ENCODE measurements at regions not wholly inside any gene's neighbourhood (a gene's known extent, or its start where the extent isn't known, plus 50 kb on each side); places are given as distances from the start of the nearest gene placed in this dataset.

DNA sequence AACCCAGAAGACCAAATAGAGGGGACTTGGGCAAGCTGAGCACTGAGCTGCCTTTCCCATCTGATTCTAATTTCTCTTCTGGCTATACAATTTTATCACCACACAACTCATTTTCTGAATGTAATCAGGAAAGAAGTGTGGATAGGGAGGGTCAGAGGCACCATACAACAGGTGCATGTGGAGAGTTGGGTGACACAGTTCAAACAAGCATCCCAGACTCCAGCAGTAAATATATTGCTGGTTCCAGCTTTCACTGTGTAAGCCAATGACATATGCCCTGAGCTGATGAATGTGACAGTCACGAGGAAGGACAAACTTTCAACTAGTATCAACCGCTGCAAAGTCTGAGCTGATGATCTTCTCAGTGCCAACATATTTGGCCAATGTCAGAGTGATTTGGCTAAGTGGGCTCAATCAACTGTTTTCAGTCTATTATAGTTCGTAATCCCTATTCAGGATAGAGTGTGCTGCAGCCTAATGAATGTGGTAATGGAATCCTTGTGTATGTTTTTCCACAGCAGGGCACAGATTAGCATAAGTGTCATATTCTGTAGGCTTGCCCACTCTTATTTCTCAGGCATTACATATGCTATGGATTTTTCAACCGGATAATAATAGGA is 109.9 kb upstream of the MEIS1 start:
- no peaks in the 10 kb centered on the region for H3K9me3 Mint-ChIP-seq
- no peak overlapping the region for H3K27ac Mint-ChIP-seq
- no peak overlapping the region for H3K4me3 Mint-ChIP-seq
- no peaks in the 10 kb centered on the region for H3K27me3 Mint-ChIP-seq
- no peaks in the 10 kb centered on the region for H3K4me1 Mint-ChIP-seq
- no peaks in the 10 kb centered on the region for H3K36me3 Mint-ChIP-seq

- Mint-ChIP-seq H3K9me3 (no peaks in the 10 kb centered on the region), H3K4me3 (no peak overlapping the region)
Observed at GRCh38 chr2:66324356-66324755, 110.6 kb upstream of the MEIS1 start.

DNA sequence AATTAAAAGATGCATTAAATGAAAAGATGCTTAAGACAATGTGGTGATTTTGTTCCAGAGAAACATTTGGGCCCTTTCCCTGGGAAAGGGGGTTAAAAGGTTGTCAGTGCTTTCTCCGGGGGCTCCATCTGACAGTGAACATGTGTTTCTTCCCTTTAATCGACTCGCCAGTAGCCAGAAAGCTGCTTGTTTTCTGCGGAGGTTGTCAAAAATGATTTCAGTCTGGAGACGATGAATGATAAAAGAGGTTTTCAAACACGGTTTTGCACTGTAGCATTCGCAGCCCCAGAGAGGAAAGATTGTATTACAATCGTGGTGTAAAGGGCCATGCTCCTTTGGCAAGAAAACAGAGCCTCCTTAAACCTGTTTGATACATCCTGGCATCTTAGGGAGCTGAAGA is 111.5 kb upstream of the MEIS1 start:
- Mint-ChIP-seq H3K9me3 (no peaks in the 10 kb centered on the region), H3K36me3 (no peaks in the 10 kb centered on the region), H3K4me3 (no peak overlapping the region), H3K27me3 (no peaks in the 10 kb centered on the region), H3K4me1 (no peaks in the 10 kb centered on the region), H3K27ac (no peak overlapping the region)

More at GRCh38 chr2:66324356-66324755, 110.6 kb upstream of the MEIS1 start:
- H3K4me1 Mint-ChIP-seq, result no peaks in the 10 kb centered on the region
- H3K36me3 Mint-ChIP-seq, result no peaks in the 10 kb centered on the region
- H3K27me3 Mint-ChIP-seq, result no peaks in the 10 kb centered on the region
- H3K27ac Mint-ChIP-seq, result no peak overlapping the region

- H3K4me1 Mint-ChIP-seq, result no peaks in the 10 kb centered on the region
- no peak overlapping the region for H3K27ac Mint-ChIP-seq
- H3K9me3 Mint-ChIP-seq, result no peaks in the 10 kb centered on the region
- H3K4me3 Mint-ChIP-seq, result no peak overlapping the region
- no peaks in the 10 kb centered on the region for H3K36me3 Mint-ChIP-seq
- no peaks in the 10 kb centered on the region for H3K27me3 Mint-ChIP-seq
Observed at GRCh38 chr2:66322506-66323260, 112.2 kb upstream of the MEIS1 start.

DNA sequence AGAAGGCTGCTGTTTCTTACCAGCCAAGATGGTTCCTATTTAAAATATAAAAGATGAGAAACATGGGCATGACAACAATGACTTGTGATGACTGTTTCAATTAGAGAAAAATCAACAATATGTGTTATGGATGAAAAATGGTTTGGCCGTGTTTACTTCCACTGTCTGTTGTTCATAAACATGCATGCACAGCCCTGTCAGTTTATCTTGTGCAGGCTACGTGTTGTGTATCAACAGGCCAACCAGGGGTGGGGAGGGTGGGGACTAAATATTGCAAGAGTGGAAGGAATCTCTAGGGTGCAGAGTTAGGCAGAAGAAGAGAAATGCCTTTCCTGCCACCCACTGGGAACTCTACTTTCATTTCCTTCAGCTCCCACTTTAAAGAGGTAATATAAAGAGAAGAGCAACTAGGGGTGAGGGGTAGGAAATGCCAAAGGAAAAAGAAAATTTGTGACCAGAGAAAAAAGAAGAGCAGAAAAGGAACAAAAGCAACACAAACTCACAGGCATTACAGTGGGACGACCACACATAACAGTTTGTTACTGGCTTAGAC is 116.8 kb upstream of the MEIS1 start:
- no peaks in the 10 kb centered on the region for H3K36me3 Mint-ChIP-seq
- no peak overlapping the region for H3K27ac Mint-ChIP-seq
- H3K4me3 Mint-ChIP-seq, result no peak overlapping the region
- H3K9me3 Mint-ChIP-seq, result no peaks in the 10 kb centered on the region
- no peaks in the 10 kb centered on the region for H3K27me3 Mint-ChIP-seq
- H3K4me1 Mint-ChIP-seq, result no peaks in the 10 kb centered on the region

GRCh38 chr2:66317268-66317890 is 117.5 kb upstream of the MEIS1 start:
- Mint-ChIP-seq H3K9me3 (peaks cover 2% of the 10 kb centered on the region), H3K27ac (no peak overlapping the region), H3K4me1 (no peaks in the 10 kb centered on the region), H3K4me3 (no peak overlapping the region), H3K36me3 (no peaks in the 10 kb centered on the region), H3K27me3 (no peaks in the 10 kb centered on the region)

DNA sequence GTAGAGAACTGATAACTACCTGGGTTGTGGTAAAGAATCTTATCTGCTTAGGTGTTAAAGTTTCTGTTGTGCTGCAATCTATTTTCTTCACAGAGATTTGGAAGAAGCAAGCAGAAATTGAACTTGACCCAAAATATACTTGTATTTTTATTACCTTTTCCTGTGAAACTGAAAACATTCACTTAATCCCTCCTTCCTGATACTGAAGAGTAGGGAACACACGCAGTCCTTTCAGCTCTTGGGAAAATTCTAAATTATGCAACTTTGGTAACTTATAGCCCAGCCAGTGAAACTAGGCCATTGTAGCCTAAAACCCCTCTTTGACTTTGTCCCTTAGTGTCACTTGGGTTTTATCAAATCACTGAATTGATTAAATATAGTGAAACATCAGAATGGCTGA is 128.4 kb upstream of the MEIS1 start:
- Mint-ChIP-seq H3K9me3 (no peaks in the 10 kb centered on the region), H3K36me3 (no peaks in the 10 kb centered on the region), H3K27me3 (no peaks in the 10 kb centered on the region), H3K4me1 (no peaks in the 10 kb centered on the region), H3K4me3 (no peak overlapping the region), H3K27ac (no peak overlapping the region)

DNA sequence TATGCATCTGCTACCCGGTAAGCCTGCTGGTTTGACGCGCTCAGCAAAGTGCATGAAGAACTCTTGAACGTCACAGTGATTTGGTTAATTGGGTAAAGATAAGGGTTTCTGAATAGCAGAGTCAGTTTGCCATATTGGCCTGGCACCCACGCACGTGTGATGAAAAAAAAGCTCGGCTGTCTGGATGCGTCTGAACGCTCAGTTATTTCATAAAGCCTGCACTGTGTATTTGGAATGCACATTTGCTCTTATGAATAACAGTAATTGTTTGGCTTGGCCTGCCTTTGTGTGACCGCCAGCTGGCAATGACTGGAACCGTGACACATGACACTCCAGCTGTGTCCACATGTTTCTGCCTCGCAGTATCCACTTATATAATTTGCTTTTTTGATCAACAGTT is 129.2 kb upstream of the MEIS1 start:
- Mint-ChIP-seq H3K4me3 (no peak overlapping the region), H3K9me3 (no peaks in the 10 kb centered on the region), H3K27ac (no peak overlapping the region), H3K36me3 (no peaks in the 10 kb centered on the region), H3K4me1 (no peaks in the 10 kb centered on the region), H3K27me3 (no peaks in the 10 kb centered on the region)

- no peaks in the 10 kb centered on the region for H3K9me3 Mint-ChIP-seq
- no peaks in the 10 kb centered on the region for H3K36me3 Mint-ChIP-seq
- no peaks in the 10 kb centered on the region for H3K27me3 Mint-ChIP-seq
- no peak overlapping the region for H3K27ac Mint-ChIP-seq
- H3K4me1 Mint-ChIP-seq, result no peaks in the 10 kb centered on the region
- no peak overlapping the region for H3K4me3 Mint-ChIP-seq
Observed at GRCh38 chr2:66303471-66303870, 131.5 kb upstream of the MEIS1 start.

- Mint-ChIP-seq H3K4me3 (no peak overlapping the region), H3K36me3 (no peaks in the 10 kb centered on the region), H3K27me3 (no peaks in the 10 kb centered on the region), H3K4me1 (no peaks in the 10 kb centered on the region), H3K9me3 (no peaks in the 10 kb centered on the region), H3K27ac (no peak overlapping the region)
Observed at GRCh38 chr2:66301767-66302140, 133.2 kb upstream of the MEIS1 start.

- Mint-ChIP-seq H3K4me1 (no peaks in the 10 kb centered on the region), H3K27ac (no peak overlapping the region), H3K9me3 (no peaks in the 10 kb centered on the region), H3K36me3 (no peaks in the 10 kb centered on the region), H3K27me3 (no peaks in the 10 kb centered on the region), H3K4me3 (no peak overlapping the region)
Observed at GRCh38 chr2:66301022-66301766, 133.7 kb upstream of the MEIS1 start.

DNA sequence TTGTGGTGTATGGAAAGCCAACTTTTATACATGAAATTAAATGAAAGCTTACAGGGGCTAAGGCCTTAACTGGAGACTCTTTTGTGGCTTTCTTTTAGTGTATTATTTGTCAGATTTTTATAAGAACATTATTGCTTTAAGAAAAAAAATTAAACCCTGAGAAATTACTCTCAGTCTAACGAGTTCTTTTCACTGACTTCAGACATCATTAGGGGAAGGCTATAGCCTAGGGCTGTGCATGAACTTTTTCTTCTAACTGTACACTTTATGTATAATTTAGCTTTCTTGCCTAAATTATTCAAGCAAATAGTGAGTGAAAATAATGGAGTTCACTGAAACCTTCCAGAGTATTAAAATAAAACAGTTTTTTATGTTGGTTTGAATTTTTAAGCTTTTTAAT is 151.1 kb upstream of the MEIS1 start:
- no peaks in the 10 kb centered on the region for H3K4me1 Mint-ChIP-seq
- H3K27me3 Mint-ChIP-seq, result no peaks in the 10 kb centered on the region
- no peak overlapping the region for H3K4me3 Mint-ChIP-seq
- no peaks in the 10 kb centered on the region for H3K36me3 Mint-ChIP-seq
- peaks cover 6% of the 10 kb centered on the region for H3K9me3 Mint-ChIP-seq
- H3K27ac Mint-ChIP-seq, result no peak overlapping the region

GRCh38 chr2:66281980-66282379 is 152.9 kb upstream of the MEIS1 start:
- H3K27me3 Mint-ChIP-seq, result no peaks in the 10 kb centered on the region
- H3K4me3 Mint-ChIP-seq, result no peak overlapping the region
- H3K9me3 Mint-ChIP-seq, result peaks cover 6% of the 10 kb centered on the region
- H3K36me3 Mint-ChIP-seq, result no peaks in the 10 kb centered on the region
- no peaks in the 10 kb centered on the region for H3K4me1 Mint-ChIP-seq
- H3K27ac Mint-ChIP-seq, result no peak overlapping the region

- Mint-ChIP-seq H3K36me3 (no peaks in the 10 kb centered on the region), H3K4me3 (no peak overlapping the region), H3K27ac (no peak overlapping the region), H3K27me3 (no peaks in the 10 kb centered on the region), H3K4me1 (no peaks in the 10 kb centered on the region), H3K9me3 (no peaks in the 10 kb centered on the region)
Observed at GRCh38 chr2:66279024-66279423, 155.9 kb upstream of the MEIS1 start.

DNA sequence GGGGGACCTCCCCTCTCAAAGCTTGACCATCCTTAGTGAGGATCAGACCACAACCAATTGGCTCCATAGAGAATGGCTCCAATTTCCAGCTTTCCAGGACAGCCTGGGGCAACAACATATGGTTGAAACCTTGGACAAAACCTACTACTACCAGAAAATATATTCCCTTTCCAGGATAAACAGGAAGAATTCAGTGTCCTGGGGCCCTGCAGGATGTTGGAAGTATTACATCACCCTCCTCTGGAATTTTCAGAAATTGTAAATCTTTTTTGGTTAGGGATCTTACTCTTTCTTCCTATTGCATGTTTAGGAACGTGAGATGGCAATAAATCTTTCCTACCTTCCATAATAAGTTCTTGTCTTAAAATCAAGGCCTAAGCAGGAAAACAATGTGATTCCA is 158.9 kb upstream of the MEIS1 start:
- no peaks in the 10 kb centered on the region for H3K36me3 Mint-ChIP-seq
- no peaks in the 10 kb centered on the region for H3K4me1 Mint-ChIP-seq
- H3K27ac Mint-ChIP-seq, result no peak overlapping the region
- no peaks in the 10 kb centered on the region for H3K9me3 Mint-ChIP-seq
- H3K27me3 Mint-ChIP-seq, result no peaks in the 10 kb centered on the region
- H3K4me3 Mint-ChIP-seq, result no peak overlapping the region
